PC-3 (cell line): ENCODE measurements at regions not wholly inside any gene's neighbourhood (a gene's known extent, or its start where the extent isn't known, plus 50 kb on each side); places are given as distances from the start of the nearest gene placed in this dataset.

ENCODE experiments used
- CTCF ChIP-seq: fragments of 300-600 bp; sonication (generic); conservative IDR thresholded peaks from 2 replicates; pipeline ENCODE4 v1.5.1; 2017; ENCODE audit warnings: antibody characterized with exemption, low read depth, mild to moderate bottlenecking, low read length
- EZH2 ChIP-seq: fragments of 300-600 bp; sonication (generic); IDR thresholded peaks from one replicate; pipeline ENCODE4 v1.6.1; 2017; ENCODE audit warnings: antibody characterized with exemption, mild to moderate bottlenecking, low read length; ENCODE audit not compliant: unreplicated experiment

- TF ChIP-seq CTCF: no peak
- no peak for TF ChIP-seq EZH2
These were observed 97.1 kb upstream of the DOCK1 start for GRCh38 chr10:126808103-126808502.
